Right lobe of liver (tissue), 6 donors: ENCODE measurements at regions not wholly inside any gene's neighbourhood (a gene's known extent, or its start where the extent isn't known, plus 50 kb on each side); places are given as distances from the start of the nearest gene placed in this dataset.

Experiments used
- ATAC-seq, 4 donors: fragments of 200-7000 bp; cut with Tn5 transposase; one replicate each; pipeline ENCODE4 v1.9.1; 2020; ENCODE audit warnings: mild to moderate bottlenecking in 4 of 4, moderate library complexity in 4 of 4
- DNase-seq, 3 donors: peaks; one replicate each; pipeline ENCODE4 v3.0.0-alpha.2; 2020
- H3K27ac ChIP-seq, 3 donors: fragments of 200-600 bp; one replicate each; pipeline ENCODE4 v1.8.0; 2022
- H3K27me3 ChIP-seq, 2 donors: fragments of 200-600 bp; one replicate each; pipeline ENCODE4 v1.8.0; 2022
- H3K36me3 ChIP-seq, 4 donors: fragments of 200-600 bp; sonication (generic) in 1 of 4; one replicate each; pipeline versions ENCODE4 v1.5.1 to v1.8.0; 2017 to 2022; ENCODE audit warnings: control low read depth in 1 of 4
- H3K4me1 ChIP-seq, 4 donors: fragments of 200-600 bp; sonication (generic) in 1 of 4; one replicate each; pipeline versions ENCODE4 v1.5.1 to v1.8.0; 2017 to 2022; ENCODE audit warnings: control low read depth in 1 of 4
- H3K4me3 ChIP-seq, 3 donors: fragments of 200-600 bp; one replicate each; pipeline ENCODE4 v1.8.0; 2022
- H3K9me3 ChIP-seq, 4 donors: fragments of 200-600 bp; sonication (generic) in 1 of 4; one replicate each; pipeline versions ENCODE4 v1.5.1 to v1.8.0; 2017 to 2022; ENCODE audit warnings: control low read depth in 1 of 4
- POLR2A ChIP-seq: fragments of 450-650 bp; IDR thresholded peaks from one replicate; pipeline ENCODE4 v1.6.1; 2017; ENCODE audit warnings: antibody characterized with exemption, mild to moderate bottlenecking
- WGBS: methylation state at CpG from one replicate; pipeline ENCODE4 v1.1.6; 2018; ENCODE audit warnings: low coverage, low lambda C conversion rate; ENCODE audit not compliant: insufficient coverage; ENCODE audit errors: missing lambda C conversion rate; 5-methylcytosine and 5-hydroxymethylcytosine counted together
- intact Hi-C, 2 donors: fragments of 100-400 bp; cut with DNase I; formaldehyde crosslinking; loops; one replicate each; pipeline versions ENCODE4 v1.11.2 to v1.14.1; 2022
- TF ChIP-seq, protein P1 (sequence below), 4 donors: fragments of 200-600 bp in 3 of 4; fragments of 450-650 bp in 1 of 4; IDR thresholded peaks; one replicate each; pipeline versions ENCODE4 v1.5.1 to v1.8.0; 2016 to 2022; ENCODE audit warnings: antibody characterized with exemption in 4 of 4, mild to moderate bottlenecking in 2 of 4
- donor health status: DM: no; HTN: yes; CAD: no.
- donor health status: DM: no; HTN: no; CAD: no.
- donor health status: DM: no; HTN: no; CAD: no.
- donor health status: DM: no; HTN: yes; CAD: no.
- donor health status: DM: no; HTN: yes; CAD: no.

DNA sequence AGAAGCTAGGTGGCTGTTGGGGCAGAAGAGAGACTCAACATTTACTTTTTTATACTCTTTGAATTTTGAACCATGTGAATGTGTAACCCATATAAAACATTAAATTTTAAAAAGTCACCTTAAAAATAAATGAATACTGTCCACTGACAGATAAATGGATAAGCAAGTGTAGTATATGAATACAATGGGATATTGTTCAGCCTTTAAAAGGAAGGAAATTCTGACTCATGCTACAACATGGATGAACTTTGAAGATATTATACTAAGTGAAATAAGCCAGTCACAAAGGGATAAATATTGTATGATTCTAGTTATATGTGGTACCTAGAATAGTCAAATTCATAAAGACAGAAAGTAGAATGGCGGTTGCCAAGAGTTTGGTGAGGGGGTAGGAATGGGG, 113.9 kb downstream of the TMEM174 start:
- no peak for TF ChIP-seq POLR2A
- TF ChIP-seq, protein P1, sequence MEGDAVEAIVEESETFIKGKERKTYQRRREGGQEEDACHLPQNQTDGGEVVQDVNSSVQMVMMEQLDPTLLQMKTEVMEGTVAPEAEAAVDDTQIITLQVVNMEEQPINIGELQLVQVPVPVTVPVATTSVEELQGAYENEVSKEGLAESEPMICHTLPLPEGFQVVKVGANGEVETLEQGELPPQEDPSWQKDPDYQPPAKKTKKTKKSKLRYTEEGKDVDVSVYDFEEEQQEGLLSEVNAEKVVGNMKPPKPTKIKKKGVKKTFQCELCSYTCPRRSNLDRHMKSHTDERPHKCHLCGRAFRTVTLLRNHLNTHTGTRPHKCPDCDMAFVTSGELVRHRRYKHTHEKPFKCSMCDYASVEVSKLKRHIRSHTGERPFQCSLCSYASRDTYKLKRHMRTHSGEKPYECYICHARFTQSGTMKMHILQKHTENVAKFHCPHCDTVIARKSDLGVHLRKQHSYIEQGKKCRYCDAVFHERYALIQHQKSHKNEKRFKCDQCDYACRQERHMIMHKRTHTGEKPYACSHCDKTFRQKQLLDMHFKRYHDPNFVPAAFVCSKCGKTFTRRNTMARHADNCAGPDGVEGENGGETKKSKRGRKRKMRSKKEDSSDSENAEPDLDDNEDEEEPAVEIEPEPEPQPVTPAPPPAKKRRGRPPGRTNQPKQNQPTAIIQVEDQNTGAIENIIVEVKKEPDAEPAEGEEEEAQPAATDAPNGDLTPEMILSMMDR (IDR thresholded peaks at IDR 0.05) = no peak
- H3K9me3 ChIP-seq = no peaks in the 10 kb centered on the region
- H3K36me3 ChIP-seq = no peaks in the 10 kb centered on the region
- no peak overlapping the region for H3K27ac ChIP-seq
- intact Hi-C loops = no loop called here
- ATAC-seq (no peak), DNase-seq (no peak)
- H3K27me3 ChIP-seq = peaks cover 0 to 2% of the 10 kb centered on the region in 2 donors
- 65% methylated on average over 1 of the region's 1 CpG for WGBS
- H3K4me3 ChIP-seq = no peak overlapping the region
- H3K4me1 ChIP-seq = no peaks in the 10 kb centered on the region

- DNase-seq (no peak), ATAC-seq (no peak)
- H3K36me3 ChIP-seq = no peaks in the 10 kb centered on the region
- H3K27ac ChIP-seq = no peak overlapping the region
- intact Hi-C loops = no loop called here
- no peaks in the 10 kb centered on the region for H3K4me1 ChIP-seq
- H3K9me3 ChIP-seq = no peaks in the 10 kb centered on the region
- TF ChIP-seq, protein P1 (IDR thresholded peaks at IDR 0.05) = no peak
- TF ChIP-seq POLR2A = no peak
- H3K4me3 ChIP-seq = no peak overlapping the region
- H3K27me3 ChIP-seq = no peaks in the 10 kb centered on the region
- 70% methylated on average over 3 of the region's 3 CpGs for WGBS
Observed at GRCh38 chr5:73284985-73285384, 112.0 kb downstream of the TMEM174 start.

DNA sequence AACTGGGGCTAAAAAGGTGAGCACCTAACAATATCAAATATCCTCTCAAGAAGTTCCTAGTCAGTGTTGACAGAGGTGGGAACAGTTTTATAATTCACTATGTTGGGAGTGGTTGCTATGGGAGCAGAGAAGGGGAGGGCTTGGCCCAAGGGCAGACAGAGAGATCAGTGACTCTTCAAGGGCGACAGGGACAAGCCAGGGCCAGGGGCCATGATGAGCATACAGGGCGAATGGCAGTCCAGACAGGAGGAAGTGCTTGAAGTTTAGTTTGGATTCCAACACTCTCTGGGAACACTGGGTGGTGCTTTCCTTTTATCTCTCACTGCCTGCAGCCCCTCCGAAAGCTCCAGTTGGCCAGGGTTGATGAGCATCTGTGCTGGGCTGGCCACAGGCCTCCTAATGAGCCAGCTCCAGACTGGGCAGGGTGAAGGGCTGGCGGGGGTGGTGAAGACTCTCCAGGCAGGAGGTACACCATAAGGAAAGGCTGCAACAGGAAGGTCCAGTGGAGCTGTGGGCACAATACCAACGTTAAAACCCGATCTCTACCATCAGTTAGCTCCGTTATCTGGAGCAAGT, 111.3 kb downstream of the TMEM174 start:
- Histone ChIP-seq H3K9me3 (no peaks in the 10 kb centered on the region), H3K4me3 (no peak overlapping the region), H3K36me3 (no peaks in the 10 kb centered on the region), H3K4me1 (no peaks in the 10 kb centered on the region), H3K27me3 (no peaks in the 10 kb centered on the region), H3K27ac (no peak overlapping the region)
- intact Hi-C loops = no loop called here
- no peak for ATAC-seq
- 52% methylated on average over 4 of the region's 7 CpGs for WGBS
- TF ChIP-seq, protein P1 (IDR thresholded peaks at IDR 0.05) = no peak
- TF ChIP-seq POLR2A = no peak
- DNase-seq = no peak

GRCh38 chr5:73282923-73283322, 109.9 kb downstream of the TMEM174 start:
- H3K27ac ChIP-seq = no peak overlapping the region
- ATAC-seq = no peak
- no peaks in the 10 kb centered on the region for H3K27me3 ChIP-seq
- H3K4me1 ChIP-seq = no peaks in the 10 kb centered on the region
- DNase-seq = no peak
- H3K36me3 ChIP-seq = no peaks in the 10 kb centered on the region
- intact Hi-C loops = no loop called here
- H3K4me3 ChIP-seq = no peak overlapping the region
- no peaks in the 10 kb centered on the region for H3K9me3 ChIP-seq
- TF ChIP-seq POLR2A = no peak
- TF ChIP-seq, protein P1 (IDR thresholded peaks at IDR 0.05) = no peak

DNA sequence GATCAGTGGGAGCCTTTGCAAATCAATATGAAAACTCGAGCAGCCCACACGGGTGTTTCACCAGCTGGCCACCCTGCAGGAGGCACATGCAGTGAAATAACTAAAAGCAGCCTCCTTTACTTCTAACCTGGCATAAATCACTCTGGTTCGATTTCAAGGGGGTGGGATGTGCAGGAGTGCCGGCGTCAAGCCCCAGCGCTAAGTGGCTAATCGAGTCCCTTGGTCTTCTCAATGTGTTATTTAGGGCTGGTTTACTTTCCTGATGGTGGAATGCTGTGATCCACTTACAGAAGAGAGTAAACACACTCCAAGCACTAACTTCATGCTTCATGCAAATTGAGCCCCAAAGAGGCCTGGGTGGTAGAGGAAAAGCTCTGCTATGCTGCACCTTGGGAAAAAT, 109.4 kb downstream of the TMEM174 start:
- Histone ChIP-seq H3K27me3 (no peaks in the 10 kb centered on the region), H3K36me3 (no peaks in the 10 kb centered on the region), H3K9me3 (no peaks in the 10 kb centered on the region), H3K4me3 (no peak overlapping the region), H3K27ac (no peak overlapping the region), H3K4me1 (no peaks in the 10 kb centered on the region)
- ATAC-seq (no peak), DNase-seq (no peak)
- intact Hi-C loops = no loop called here
- WGBS = 31% methylated on average over 7 of the region's 7 CpGs
- TF ChIP-seq, protein P1 (IDR thresholded peaks at IDR 0.05) = no peak
- no peak for TF ChIP-seq POLR2A
